GM21515 (cell line): ENCODE measurements at regions not wholly inside any gene's neighbourhood (a gene's known extent, or its start where the extent isn't known, plus 50 kb on each side); places are given as distances from the start of the nearest gene placed in this dataset.

ENCODE experiments used
- ATAC-seq: cut with Tn5 transposase; IDR thresholded peaks from one replicate; pipeline ENCODE4 v1.9.1; 2021; ENCODE audit not compliant: unreplicated experiment

DNA sequence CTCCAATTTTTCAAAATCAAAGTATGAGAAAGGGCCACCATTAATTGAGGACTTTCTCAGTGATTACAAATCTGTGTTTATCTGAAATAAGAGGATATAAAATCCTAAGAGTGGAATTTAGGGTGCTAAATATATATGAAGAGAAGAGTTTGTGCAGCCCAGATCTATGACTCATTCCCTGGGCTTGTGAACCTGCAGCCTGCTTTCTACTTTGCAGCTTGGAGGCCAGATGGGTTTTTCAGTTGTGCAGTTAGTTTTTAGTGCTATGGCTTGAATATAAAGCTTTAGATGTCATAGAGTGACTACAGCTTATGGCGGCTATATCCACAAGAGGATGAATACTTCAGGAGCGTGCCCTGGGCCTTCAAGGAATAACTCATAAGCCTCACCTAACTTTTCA lies 1391.1 kb downstream of the FSTL5 start:
- ATAC-seq = no peak

DNA sequence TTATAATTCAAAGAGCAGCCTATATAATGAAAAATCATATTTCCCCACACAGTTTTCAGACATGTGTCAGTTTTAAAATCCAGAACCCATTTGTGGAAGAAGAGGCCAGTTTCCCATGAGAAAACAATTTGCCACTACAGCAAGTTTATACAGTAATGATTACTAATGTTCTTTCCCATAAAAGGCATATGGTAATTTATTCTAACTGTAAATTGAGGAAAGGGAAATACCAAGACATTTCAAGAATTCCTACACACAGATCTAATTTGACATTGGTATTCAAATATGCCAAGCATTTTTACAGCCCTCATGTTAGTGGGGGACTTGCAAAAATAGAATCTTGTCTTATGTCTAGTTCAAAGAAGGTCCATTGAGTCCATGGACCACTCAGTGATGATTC lies 1368.6 kb downstream of the FSTL5 start:
- ATAC-seq = no peak

DNA sequence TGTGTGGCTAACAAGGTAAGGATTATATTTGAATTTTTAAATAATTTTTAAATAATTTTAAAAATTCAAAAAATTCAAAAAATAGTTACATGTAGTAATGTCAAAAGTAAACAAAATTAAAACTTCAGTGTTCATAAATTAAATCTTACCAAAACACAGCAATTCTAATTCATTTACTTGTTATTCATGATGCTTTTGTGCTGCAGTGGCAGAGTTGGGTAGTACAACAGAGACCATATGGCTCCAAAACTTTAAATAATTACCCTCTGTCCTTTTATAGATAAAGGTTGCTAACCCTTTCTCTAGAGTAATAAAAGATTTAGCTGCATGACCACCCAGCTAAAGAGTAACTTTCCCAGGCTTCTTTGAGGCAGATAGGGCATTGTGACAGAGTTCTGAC lies 1355.6 kb downstream of the FSTL5 start:
- no peak for ATAC-seq

DNA sequence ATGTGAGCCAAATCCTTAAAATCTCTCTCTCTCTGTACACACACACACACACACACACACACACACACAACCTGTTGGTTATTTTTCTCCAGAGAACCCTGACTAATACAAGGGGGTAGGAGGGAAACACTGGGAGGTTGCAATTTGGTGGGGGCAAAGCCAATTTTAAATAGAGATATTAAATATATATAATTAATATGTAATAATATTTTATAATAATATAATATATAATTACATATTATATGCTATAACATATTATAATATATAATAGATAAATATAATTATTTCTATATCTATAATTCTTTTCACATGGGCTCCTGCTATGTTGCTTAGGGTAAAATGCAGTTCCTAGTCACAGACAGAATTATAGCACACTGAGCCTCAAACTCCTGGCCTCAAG lies 1354.2 kb downstream of the FSTL5 start:
- ATAC-seq = no peak

DNA sequence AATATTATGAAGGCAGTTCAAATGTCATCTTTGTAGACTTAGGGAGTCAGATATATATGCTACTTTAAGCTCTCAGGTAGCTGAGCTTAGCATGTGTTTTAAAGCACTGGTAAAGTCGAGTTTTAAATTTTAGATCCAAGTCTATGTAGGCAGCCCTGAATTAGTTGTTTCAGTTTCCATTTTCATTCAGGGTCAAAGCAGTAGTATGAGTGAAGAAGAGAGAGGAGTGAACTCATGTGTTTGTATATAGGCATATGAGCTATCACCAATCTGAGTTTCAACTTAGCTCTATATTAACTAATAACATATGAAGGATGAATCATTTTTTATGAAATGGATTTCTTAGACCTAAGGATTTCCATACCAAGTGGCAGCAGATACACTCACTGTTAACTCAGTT lies 1353.4 kb downstream of the FSTL5 start:
- no peak for ATAC-seq

DNA sequence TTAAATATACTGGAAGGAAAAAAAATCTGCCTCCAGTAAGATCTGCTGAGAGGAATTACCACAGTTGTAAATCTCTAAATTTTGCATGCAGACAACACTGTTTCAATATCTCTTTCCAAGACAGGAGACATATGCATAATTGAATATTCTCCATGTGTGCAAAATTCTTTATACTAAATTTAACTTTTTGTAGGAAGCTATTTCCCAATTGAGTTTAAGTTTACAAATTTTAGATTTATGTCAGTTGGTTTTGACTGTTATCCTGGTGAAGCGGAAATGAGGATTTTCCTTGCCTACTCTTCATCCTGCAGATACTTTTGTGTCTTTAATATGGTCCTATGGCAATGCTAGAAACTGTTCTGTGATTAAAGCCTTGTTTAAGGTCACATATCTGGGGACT lies 1352.9 kb downstream of the FSTL5 start:
- no peak for ATAC-seq

DNA sequence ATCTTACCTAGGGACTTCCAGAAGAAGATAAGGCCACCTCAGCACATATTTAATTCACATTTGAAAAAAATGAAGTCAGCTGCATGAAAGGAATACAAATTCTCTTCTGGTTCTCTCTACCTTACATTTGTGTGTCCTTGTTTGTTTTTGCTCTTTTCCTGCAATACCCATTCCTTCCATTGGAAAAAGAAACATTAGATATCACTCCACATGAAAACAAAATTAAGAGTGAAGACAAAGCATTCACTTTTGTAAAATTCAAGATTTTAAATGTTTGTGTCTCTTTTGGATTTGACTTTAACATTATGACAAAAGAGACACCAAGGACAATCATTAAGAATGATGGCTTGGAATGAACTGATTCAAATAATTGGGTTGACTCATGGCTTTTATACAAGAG lies 1351.8 kb downstream of the FSTL5 start:
- no peak for ATAC-seq

DNA sequence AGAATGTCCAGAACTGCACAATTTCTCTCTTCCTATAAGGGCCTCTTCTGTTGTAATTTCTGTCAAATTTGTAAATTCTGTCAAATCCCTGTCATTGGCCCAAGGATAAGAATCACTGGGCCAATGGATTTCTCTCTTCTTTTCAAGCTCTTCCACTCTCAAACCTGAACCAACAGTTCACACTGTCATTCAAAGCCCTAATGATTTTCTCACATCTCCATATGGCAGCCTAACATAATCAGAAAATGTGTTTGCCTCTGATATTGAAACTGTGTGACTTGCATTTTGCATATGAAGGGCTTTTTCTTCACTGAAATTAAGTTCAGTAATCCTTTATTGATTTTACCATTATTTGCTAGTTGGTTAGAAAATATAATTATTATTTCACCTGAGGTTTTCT lies 1349.1 kb downstream of the FSTL5 start:
- no peak for ATAC-seq

DNA sequence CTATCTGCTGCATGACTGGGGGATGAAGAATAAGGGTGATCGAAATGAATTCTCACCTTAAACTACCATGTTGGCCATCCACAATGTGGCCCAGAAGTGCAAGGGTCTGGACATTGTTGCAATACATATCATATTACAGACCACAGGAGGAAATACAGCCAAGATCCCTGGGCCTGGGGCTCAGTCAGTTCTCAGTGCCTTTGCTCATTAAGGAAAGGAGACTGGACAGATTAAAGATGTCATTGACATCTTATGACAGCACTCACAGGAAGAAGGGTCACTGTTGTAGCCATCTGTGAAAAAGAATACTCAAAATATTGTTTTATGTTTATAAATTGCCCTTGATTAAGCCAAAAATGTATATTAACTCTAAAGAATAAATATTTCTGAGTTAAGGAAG lies 1345.2 kb downstream of the FSTL5 start:
- no peak for ATAC-seq

DNA sequence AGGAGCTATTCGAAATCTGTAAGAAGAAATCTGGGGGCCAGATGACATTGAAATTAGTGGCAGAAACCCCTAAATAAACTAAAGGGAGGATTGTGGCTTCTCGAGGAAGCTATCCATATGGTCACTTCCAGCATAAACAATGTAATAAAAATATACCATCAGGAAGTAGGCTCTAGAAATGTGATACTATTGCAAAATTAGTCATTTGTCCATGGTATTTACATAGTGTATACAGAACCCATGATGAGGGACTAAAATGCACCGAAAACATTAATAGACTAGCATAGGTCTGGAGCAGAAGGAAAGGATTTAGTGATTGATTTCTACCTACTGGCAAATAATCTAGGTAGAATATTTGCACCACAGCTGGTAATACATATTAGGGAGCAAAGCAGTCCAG lies 1344.0 kb downstream of the FSTL5 start:
- ATAC-seq = no peak

DNA sequence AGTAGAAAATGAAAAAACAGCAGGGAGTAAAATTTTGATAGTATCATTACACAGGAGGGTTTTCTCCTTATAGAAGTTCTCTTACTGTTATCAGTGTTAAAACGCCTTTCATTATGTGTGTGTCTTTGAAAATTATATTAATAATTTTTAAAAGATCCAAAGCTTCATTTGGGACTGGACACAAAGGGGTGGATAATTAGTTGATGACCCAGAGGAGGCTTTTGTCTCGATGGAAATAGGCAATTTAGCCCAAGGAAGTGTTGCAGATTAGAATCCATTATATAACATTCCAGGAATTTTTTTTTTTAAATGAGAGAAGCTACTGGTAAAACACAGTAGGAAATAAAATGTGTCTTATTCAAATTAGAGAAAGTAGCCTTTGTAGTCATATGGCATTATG lies 1339.3 kb downstream of the FSTL5 start:
- no peak for ATAC-seq

DNA sequence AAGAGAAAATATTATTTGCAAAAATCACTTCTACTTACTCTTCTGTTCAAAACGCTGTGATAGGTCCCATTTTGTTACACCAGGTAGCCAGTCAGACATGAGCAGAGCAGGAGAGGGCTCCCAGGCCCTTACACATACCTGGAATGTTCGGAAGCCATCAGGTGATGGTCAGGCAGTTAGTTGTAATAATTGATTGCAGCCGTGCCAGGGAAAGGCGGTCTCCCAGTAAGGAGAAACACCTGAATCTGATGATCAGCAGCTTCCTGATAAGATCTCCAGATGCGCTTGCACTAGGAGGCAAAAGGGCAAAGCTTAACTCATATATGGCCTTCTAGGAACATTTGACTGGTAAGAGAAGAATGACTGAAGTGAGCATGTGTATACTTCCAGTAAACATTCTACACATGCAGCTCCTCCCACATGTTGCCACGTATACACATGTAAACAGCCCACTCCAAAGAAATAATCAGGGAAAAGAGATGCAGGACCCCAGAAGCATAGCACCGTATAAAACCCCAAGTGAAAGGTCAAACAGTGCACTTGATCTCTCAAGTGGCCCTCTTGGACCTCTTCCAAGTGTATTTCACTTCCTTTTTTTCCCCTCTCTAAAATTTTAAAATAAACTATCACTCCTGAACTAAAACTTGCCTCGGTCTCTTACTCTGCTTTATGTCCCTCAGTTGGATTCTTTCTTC lies 1338.0 kb downstream of the FSTL5 start:
- ATAC-seq = no peak

DNA sequence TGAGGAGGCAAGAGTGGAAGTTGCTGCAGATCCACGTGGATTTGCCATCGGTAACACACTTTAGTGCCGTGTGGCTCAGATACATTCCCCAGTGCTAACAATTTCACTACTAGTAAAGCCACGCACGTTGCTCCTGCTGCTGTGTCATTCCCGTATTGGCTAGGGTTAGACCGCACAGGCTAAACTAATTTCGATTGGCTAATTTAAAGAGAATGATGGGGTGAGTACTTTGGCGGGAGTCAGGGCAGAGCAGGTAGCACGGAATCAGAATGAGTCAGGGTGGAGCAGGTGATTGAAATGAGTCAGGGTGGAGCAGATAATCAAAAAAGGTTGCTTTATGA lies 1337.5 kb downstream of the FSTL5 start:
- ATAC-seq = no peak

DNA sequence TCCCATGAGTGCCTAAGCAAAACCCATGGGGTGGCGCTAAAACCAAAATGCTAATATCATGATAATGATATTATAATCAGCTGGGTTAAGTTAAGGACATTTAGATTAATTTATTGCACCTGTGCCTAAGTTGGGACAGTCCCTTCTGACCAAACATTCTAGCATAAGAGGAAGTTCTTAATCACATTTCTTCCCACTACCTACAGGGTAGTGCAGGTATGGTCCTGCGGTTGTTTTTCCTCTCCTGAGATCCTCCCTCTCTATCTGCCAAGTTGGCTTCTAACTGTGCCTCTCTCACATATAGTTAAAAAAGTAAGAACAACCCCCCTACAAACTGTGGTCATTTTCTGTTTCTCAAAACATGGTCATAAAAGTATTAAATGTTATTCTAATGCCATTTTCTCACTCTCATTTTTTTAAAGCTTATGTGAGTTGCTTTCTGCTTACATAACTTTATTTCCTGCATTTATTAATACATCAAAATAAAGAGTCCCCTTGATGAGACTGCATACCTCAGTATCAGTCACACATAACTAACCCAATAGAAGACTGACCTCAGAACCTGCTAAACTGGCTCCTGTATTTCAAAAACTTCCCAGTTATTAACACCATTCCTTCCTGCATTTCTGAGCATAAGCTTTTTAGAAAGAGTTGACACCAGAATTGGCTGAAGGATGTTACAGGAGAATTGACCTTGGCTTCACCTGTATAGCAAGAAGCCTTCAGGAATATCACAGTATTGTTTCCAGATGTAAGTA lies 1332.5 kb downstream of the FSTL5 start:
- ATAC-seq = no peak

DNA sequence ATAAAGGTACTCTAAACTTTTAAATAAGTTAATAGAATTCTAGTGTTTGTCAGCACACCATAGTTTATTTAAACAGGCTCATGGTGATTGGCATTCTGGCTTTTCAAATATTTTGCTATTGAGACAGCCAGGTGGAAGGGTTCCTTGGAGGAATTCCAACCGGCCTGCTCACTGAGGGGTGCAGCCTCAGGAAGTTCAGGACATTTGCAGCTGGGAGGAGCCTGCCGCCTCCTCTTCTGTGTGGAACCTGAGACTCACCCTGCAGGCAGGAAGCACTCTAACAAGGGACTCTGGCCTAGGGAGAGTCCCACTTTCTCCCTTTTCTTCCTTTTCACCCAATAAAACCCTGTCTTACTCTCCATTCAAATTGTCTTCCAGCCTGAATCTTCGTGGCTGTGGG lies 1328.0 kb downstream of the FSTL5 start:
- no peak for ATAC-seq

DNA sequence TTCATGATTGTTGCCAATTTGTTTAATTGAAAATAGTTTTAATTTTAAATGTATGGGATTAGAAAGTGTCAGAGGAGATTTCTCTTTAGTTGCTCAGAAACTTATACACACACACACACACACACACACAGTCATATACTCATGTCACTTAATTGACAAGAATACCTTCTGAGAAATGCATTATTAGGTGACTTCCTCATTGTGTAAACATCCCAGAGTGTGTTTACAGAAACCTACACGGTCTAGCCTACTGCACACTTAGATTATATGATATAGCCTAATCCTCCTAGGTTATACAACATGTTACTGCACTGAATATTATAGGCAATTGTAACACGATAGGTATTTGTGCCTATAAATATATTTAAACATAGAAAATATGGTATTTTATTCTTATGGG lies 1327.4 kb downstream of the FSTL5 start:
- ATAC-seq = no peak

DNA sequence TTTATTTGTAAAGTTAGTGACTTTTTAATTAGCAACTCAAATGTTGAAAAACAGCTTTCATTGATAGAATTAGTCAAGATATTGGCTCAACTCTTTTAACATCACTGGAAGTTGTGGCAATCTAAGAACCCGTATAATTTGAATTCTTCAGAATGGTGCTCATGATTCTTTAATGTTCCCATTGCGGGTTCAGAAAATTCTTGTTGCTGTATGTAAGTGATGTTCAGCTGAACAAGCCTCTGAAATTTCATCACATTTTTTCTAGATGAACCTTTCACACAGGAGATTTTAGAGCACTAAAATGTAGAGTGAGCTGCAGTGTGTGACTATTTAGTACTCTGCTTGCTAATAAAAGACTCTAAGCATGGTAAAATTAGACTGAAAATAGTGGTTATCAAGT lies 1317.7 kb downstream of the FSTL5 start:
- no peak for ATAC-seq

DNA sequence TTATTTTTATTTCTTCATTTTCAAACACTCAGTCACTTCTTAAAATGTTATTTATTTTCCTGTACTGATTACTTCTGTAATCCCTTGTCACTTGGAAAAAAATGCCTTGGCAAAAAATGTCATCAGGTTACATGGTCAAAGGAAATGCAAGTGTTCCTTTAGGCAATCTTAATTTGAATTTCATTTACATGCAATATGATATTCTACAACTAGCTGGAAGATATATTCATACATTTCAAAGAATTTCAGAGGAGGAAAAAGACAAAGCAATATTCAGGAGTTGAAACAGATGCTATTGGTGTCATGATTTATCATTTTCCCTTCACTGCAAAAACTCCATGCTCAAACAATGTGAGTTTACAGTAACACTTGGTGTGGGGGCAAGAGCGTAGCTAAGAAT lies 1316.6 kb downstream of the FSTL5 start:
- ATAC-seq = no peak

DNA sequence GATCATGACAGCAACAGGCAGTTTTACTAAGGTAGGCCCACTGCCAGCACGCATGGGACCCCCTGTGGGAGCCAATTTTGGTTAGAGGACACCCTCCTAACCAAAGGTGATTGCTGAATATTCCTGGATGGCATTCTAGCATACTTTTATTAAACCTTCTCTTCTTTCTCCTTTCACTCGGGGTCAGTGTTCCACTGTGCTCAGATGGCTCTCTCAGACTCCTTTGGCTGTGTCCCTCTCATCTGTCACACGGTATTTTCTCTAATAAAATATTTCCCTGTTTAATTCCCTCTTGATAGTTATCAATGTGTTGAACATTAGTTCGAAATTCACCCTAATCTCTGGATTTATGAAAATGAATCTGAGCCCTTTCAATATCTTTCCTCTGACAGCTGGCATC lies 1315.3 kb downstream of the FSTL5 start:
- no peak for ATAC-seq

DNA sequence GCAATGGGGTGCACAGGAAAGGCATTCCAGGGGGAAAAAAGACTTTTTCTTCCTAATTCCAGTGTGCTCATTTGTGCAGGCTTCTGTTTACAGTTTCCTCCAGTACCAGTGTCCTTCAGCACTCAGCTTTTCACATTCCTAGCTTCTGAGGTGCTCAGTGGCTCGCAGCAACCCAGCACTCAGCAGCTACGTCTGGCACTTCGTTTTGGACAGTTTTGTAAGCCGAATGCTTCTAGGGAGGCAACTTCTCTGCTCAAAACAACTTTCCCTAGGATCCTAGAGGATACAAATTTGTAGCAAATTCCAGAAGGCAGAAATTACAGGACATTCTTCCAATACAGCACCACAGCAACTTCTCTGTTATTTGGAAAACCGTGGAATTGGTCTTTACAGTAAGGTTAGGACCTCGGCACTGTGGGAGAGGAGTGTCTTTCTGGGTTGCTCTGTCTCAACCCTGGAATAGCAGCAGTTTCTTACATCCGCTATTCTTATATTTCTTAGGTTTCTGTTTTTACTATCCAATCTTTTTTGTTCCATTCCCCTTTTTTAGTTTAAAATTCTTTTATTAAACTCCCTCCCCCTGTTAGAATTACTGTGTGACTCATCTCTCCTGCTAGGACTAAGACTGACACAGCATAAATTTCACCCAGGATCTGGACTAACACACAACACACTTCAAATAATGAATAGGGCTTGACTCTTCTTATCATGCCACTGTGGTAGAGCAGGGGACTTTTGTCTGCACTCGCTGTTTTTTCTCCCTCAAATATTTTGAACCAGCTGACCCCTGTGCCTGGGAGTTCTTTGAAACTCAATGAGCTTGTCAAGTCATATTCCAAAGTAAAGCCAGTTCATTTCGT lies 1314.7 kb downstream of the FSTL5 start:
- ATAC-seq = no peak

DNA sequence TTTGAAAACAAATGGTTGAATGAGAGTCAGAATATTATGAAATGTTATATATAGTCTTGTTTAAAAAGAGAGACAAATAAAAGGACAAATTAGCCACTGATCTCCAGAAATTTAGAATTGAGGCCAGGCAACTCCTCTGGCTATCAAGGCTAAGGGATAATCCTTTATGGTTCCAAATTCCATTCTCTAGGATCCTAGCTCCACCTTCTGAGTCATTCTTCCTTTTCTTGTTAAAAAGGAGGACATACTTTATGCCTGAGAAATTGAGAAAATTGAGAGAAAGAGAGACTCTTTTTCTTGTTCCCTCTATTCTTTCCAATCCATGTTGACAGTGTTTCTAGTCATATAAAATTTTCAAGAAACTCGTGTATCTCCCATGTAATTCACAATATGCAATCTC lies 1299.5 kb downstream of the FSTL5 start:
- ATAC-seq = no peak

DNA sequence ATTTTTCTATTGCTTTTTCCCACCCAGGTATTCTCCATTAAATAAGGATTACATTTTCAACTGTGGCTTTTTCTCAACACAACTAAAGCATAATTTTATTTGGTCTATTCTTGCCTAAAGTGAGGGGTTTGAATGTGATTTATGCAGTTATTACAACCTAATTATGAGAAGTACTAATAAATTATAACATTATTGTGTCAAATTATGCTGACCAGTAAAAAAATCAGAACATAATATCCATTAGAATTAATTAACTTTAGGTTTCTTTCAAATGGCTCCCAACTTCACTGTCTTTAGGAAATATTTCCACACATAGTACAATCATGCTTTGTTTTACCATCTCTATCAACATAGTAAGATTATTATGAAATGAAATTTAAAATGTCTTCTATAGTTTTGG lies 1293.9 kb downstream of the FSTL5 start:
- ATAC-seq = no peak
